Erythroblast (primary cell): ENCODE measurements at regions not wholly inside any gene's neighbourhood (a gene's known extent, or its start where the extent isn't known, plus 50 kb on each side); places are given as distances from the start of the nearest gene placed in this dataset.

Experiments used
- GATA1 ChIP-seq: IDR thresholded peaks from 2 replicates; pipeline ENCODE4 v1.6.1; 2011; ENCODE audit warnings: low read depth, mild to moderate bottlenecking, control low read depth, low read length, moderate library complexity
- POLR2A ChIP-seq: IDR thresholded peaks from 2 replicates; pipeline ENCODE4 v1.6.1; 2011; ENCODE audit warnings: mild to moderate bottlenecking, low read length

- TF ChIP-seq POLR2A: no peak
- no peak for TF ChIP-seq GATA1
Measured at GRCh38 chr9:19555214-19555613, 146.4 kb downstream of the ACER2 start.
